ENCODE measurements at regions not wholly inside any gene's neighbourhood (a gene's known extent, or its start where the extent isn't known, plus 50 kb on each side); places are given as distances from the start of the nearest gene placed in this dataset.

DNA sequence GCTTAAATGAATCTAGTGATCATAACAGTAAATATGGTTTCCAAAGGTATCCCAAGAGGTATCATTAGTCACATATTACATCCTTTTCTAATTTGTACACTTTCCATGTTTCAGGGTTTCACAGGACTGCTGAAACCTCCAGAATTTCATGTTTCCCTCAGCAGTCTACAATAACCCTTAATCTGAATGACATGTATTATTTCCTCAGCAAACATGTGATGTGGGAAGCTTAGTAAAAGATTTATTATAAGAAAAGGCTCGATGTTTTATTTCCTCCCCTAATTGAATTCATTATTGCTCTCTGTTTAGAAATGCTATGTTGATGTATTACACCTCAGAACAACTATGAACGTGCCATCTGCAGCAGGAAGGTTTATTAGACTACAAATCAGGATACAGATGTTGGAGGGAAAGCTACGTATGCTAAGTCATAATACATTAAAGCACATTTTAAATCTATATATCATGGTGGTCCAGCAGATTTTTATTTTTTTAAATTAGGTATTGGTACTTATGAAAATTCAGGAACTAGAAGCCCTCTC is 52.5 kb upstream of the SKAP2 start:
- H3K9me3 ChIP-seq (ENCODE audit: control insufficient read depth, low read length, poor library complexity, severe bottlenecking), result no peaks in the 10 kb centered on the region
- peaks cover 3% of the 10 kb centered on the region for H3K4me1 Mint-ChIP-seq
- ATAC-seq (no peak), DNase-seq (no peak)
- no peak overlapping the region for H3K4me3 Mint-ChIP-seq
- peaks cover 24% of the 10 kb centered on the region for H3K27me3 Mint-ChIP-seq
- no peaks in the 10 kb centered on the region for H3K36me3 Mint-ChIP-seq (ENCODE audit: low read depth)
- no peak overlapping the region for H3K27ac Mint-ChIP-seq

DNA sequence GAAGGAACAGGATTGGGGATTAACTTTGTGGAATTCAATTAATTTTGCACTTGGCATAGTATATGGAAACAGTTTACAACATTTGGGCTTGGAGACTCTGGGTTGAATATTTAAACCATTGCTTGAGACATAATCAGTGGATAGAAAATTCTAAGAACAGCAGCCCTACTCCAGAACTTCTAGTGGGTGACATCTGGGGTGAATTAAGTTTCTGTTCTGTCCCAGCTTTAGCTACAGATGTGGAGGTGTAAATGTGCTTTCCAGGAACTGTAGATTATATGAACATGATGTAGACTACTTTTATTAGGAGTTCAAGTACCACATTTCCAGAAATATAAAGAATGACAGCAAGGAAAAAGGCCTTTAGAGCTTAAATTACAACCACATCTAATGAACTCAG is 51.9 kb upstream of the SKAP2 start:
- no peak overlapping the region for H3K4me3 Mint-ChIP-seq
- ATAC-seq, result no peak
- H3K4me1 Mint-ChIP-seq, result peaks cover 3% of the 10 kb centered on the region
- DNase-seq, result no peak
- no peaks in the 10 kb centered on the region for H3K36me3 Mint-ChIP-seq (ENCODE audit: low read depth)
- H3K9me3 ChIP-seq (ENCODE audit: control insufficient read depth, low read length, poor library complexity, severe bottlenecking), result no peaks in the 10 kb centered on the region
- peaks cover 24% of the 10 kb centered on the region for H3K27me3 Mint-ChIP-seq
- H3K27ac Mint-ChIP-seq, result no peak overlapping the region
